SU-DHL-6 (cell line): ENCODE measurements at regions not wholly inside any gene's neighbourhood (a gene's known extent, or its start where the extent isn't known, plus 50 kb on each side); places are given as distances from the start of the nearest gene placed in this dataset.

Experiments used
- H2AFZ ChIP-seq: fragments of 200-600 bp; sonication (generic); 2 replicates; pipeline ENCODE4 v1.6.1; 2014; ENCODE audit warnings: low read depth, mild to moderate bottlenecking, moderate library complexity, mixed read lengths, antibody characterized with exemption, low read length; ENCODE audit not compliant: severe bottlenecking
- H3F3A ChIP-seq: fragments of 200-600 bp; shearing (Covaris generic); 2 replicates; pipeline ENCODE4 v1.6.0; 2016; ENCODE audit warnings: antibody characterized with exemption, mild to moderate bottlenecking; ENCODE audit not compliant: insufficient read depth
- H3K27ac ChIP-seq: fragments of 200-600 bp; sonication (generic); 2 replicates; pipeline ENCODE4 v1.5.1; 2016; ENCODE audit warnings: low read depth, mild to moderate bottlenecking, low read length, moderate library complexity, mixed read lengths
- H3K27me3 ChIP-seq: fragments of 200-600 bp; sonication (generic), shearing (Covaris generic); 2 replicates; pipeline ENCODE4 v1.6.0; 2014; ENCODE audit warnings: mild to moderate bottlenecking, low read length
- H3K36me3 ChIP-seq: fragments of 200-600 bp; sonication (generic); 2 replicates; pipeline ENCODE4 v1.6.1; 2014; ENCODE audit warnings: mild to moderate bottlenecking, low read length, mixed read lengths
- H3K4me2 ChIP-seq: fragments of 300-600, 200-600 bp; shearing (Covaris generic), sonication (generic); 2 replicates; pipeline ENCODE4 v1.6.0; 2014; ENCODE audit warnings: low read length, low read depth, mild to moderate bottlenecking; ENCODE audit not compliant: poor library complexity, severe bottlenecking
- H3K4me3 ChIP-seq: fragments of 200-600 bp; sonication (generic); 2 replicates; pipeline ENCODE4 v1.5.1; 2014; ENCODE audit warnings: antibody characterized with exemption, low read length, mild to moderate bottlenecking, mixed read lengths; ENCODE audit not compliant: insufficient read depth, poor library complexity, severe bottlenecking
- H3K79me2 ChIP-seq: fragments of 200-600 bp; sonication (generic); 2 replicates; pipeline ENCODE4 v1.6.1; 2014; ENCODE audit warnings: mild to moderate bottlenecking, low read length, moderate library complexity; ENCODE audit not compliant: insufficient read depth
- H3K9ac ChIP-seq: fragments of 200-600 bp; sonication (generic); 2 replicates; pipeline ENCODE4 v1.7.0; 2014; ENCODE audit warnings: mild to moderate bottlenecking, low read length
- H3K9me2 ChIP-seq: fragments of 200-600 bp; sonication (generic); replicated peaks from 2 replicates; pipeline ENCODE4 v1.6.1; 2014; ENCODE audit warnings: low read length; ENCODE audit not compliant: insufficient read depth
- H3K9me3 ChIP-seq: fragments of 200-600 bp; sonication (generic); 2 replicates; pipeline ENCODE4 v1.6.1; 2014; ENCODE audit warnings: low read length, mixed read lengths; ENCODE audit not compliant: insufficient read depth
- H4K20me1 ChIP-seq: fragments of 200-600 bp; sonication (generic); 2 replicates; pipeline ENCODE4 v1.6.1; 2014; ENCODE audit warnings: low read depth, mild to moderate bottlenecking, antibody characterized with exemption, low read length, moderate library complexity, mixed read lengths
- CTCF ChIP-seq: fragments of 200-600 bp; sonication (generic); IDR thresholded peaks from one replicate; pipeline ENCODE4 v1.5.1; 2017; ENCODE audit warnings: antibody characterized with exemption, mild to moderate bottlenecking, low read length, moderate library complexity; ENCODE audit not compliant: insufficient read depth, poor library complexity, severe bottlenecking
- EZH2phosphoT487 ChIP-seq: fragments of 200-600 bp; sonication (generic), shearing (Covaris generic); conservative IDR thresholded peaks from 2 replicates; pipeline ENCODE4 v1.6.1; 2018; ENCODE audit warnings: mild to moderate bottlenecking, antibody characterized with exemption, low read length, moderate library complexity, mixed read lengths

DNA sequence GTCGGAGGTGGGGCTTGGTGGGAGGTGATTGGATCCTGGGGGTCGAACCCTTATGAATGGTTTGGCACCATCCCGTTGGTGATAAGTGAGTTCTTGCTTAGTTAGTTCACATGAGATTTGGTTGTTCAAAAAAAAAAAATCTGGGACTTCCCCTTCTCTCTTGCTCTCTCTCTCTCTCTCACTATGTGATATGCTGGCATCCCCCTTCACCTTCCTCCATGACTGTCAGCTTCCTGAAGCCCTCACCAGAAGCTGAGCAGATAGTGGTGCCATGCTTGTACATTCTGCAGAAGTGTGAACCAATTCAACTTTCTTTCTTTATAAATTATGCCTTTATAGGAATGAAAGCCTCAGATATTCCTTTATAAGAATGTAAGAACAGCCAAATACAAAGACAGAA, 269.7 kb upstream of the APCDD1 start:
- TF ChIP-seq CTCF (no peak), EZH2phosphoT487 (no peak)
- no peak overlapping the region for H3K27ac ChIP-seq
- no peaks in the 10 kb centered on the region for H3K36me3 ChIP-seq
- no peaks in the 10 kb centered on the region for H4K20me1 ChIP-seq
- H3K4me2 ChIP-seq, result no peak overlapping the region
- no peaks in the 10 kb centered on the region for H3K27me3 ChIP-seq
- no peak overlapping the region for H2AFZ ChIP-seq
- no peak overlapping the region for H3K4me3 ChIP-seq
- H3K9me3 ChIP-seq, result no peaks in the 10 kb centered on the region
- H3F3A ChIP-seq, result no peaks in the 10 kb centered on the region
- no peaks in the 10 kb centered on the region for H3K79me2 ChIP-seq
- no peaks in the 10 kb centered on the region for H3K9me2 ChIP-seq
- no peak overlapping the region for H3K9ac ChIP-seq

DNA sequence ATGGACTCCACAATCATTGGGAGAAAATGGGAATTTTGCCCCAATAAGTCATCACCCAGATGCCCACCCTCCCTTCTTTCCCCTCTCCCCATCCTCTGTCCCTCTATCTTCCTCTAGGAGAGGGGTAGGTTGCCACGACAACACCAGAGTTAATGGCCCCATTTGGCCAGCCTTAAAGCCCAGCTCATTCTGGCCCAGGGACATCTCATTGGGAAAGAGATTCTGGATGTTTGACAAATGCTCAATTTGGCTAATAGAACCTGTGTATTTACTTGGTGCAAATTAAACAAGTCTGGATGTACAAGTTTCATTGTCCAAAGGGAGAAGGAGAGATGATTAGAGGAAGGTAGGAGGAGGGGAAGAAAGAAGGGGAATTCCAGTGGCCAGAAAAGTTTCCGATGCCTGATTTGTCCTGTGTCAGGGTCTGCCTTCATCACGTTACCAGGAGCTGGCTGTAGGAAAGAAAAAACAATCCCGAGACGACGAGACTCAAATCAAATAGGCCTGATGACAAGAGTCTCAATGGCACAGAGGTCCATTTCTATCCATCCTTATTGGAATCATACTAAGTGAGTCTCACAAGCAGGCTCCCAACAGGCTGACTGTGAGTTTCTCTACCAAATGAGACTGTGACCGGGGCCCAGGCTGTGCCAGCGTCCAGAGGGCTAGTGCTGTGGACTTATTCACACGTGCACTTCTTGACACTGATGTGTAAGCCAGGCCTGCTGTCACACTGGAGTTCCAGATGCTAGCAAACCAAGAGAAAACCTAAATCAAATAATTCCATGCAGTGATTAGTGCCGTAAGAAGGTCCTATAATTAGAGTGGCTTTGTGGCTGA, 265.2 kb upstream of the APCDD1 start:
- no peak overlapping the region for H3K4me2 ChIP-seq
- H3K79me2 ChIP-seq, result no peaks in the 10 kb centered on the region

DNA sequence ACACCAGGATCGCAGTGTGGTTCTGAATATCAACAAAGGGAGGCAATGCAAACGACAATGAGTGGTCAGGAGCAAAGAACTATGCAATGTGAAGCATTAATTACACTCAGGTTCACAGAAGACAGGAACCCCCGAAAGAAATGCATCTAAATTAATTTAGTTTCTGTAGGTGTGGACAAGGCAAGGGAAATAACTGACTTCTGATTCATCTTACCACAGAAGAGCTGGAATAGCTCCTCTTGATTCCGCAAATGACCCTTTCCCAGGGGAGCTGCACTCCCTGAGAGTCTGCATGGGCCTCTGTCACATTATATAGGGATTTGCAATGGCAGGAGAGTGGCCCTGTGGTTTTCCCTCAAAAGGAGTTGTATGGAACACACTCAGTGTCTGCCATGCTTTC, 263.9 kb upstream of the APCDD1 start:
- no peaks in the 10 kb centered on the region for H3K36me3 ChIP-seq
- no peaks in the 10 kb centered on the region for H3K27me3 ChIP-seq
- H3K4me3 ChIP-seq, result no peak overlapping the region
- TF ChIP-seq EZH2phosphoT487 (no peak), CTCF (no peak)
- H3K79me2 ChIP-seq, result no peaks in the 10 kb centered on the region
- no peaks in the 10 kb centered on the region for H3K9me2 ChIP-seq
- no peak overlapping the region for H3K27ac ChIP-seq
- H3F3A ChIP-seq, result no peaks in the 10 kb centered on the region
- H3K9ac ChIP-seq, result no peak overlapping the region
- no peak overlapping the region for H2AFZ ChIP-seq
- no peaks in the 10 kb centered on the region for H4K20me1 ChIP-seq
- no peaks in the 10 kb centered on the region for H3K9me3 ChIP-seq
- no peak overlapping the region for H3K4me2 ChIP-seq

More for the DNA sequence above, 265.2 kb upstream of the APCDD1 start:
- TF ChIP-seq CTCF (no peak), EZH2phosphoT487 (no peak)
- Histone ChIP-seq H4K20me1 (no peaks in the 10 kb centered on the region), H3K9me2 (no peaks in the 10 kb centered on the region), H3F3A (no peaks in the 10 kb centered on the region), H2AFZ (no peak overlapping the region), H3K27me3 (no peaks in the 10 kb centered on the region), H3K9me3 (no peaks in the 10 kb centered on the region), H3K36me3 (no peaks in the 10 kb centered on the region), H3K4me3 (no peak overlapping the region), H3K9ac (no peak overlapping the region), H3K27ac (no peak overlapping the region)
